Adrenal gland (tissue), 5 donors: ENCODE measurements at regions not wholly inside any gene's neighbourhood (a gene's known extent, or its start where the extent isn't known, plus 50 kb on each side); places are given as distances from the start of the nearest gene placed in this dataset.

Experiments
- CTCF ChIP-seq, 6 experiments: fragments of 450-650 bp in 4 of 6; fragments of 200-600 bp in 2 of 6; sonication (generic) in 1 of 6; IDR thresholded peaks; 1 replicate in 5 of 6; 2 replicates in 1 of 6; pipeline versions ENCODE4 v1.5.1 to v1.8.0; 2016 to 2021; ENCODE audit warnings: antibody characterized with exemption in 6 of 6, mild to moderate bottlenecking in 2 of 6, moderate library complexity in 1 of 6
- POLR2A ChIP-seq, 2 donors: fragments of 450-650 bp; IDR thresholded peaks; one replicate each; pipeline ENCODE4 v1.6.1; 2017; ENCODE audit warnings: antibody characterized with exemption in 2 of 2, mild to moderate bottlenecking in 2 of 2, moderate library complexity in 1 of 2
- donor health status: DM: no; HTN: no; CAD: no.

GRCh38 chr10:108911814-108912541 is 1011.3 kb downstream of the XPNPEP1 start:
- TF ChIP-seq CTCF (IDR thresholded peaks at IDR 0.05), result peak in 3 of 6 experiments; percentile 7 to 30 (median 24)
- TF ChIP-seq POLR2A (IDR thresholded peaks at IDR 0.05), result no peak
